Endothelial cell of umbilical vein (primary cell): ENCODE measurements at regions not wholly inside any gene's neighbourhood (a gene's known extent, or its start where the extent isn't known, plus 50 kb on each side); places are given as distances from the start of the nearest gene placed in this dataset.

Experiments used
- BruUV-seq: library from RNA; stranded (reverse); fragments of 400-500 nt; replicated peaks from 2 replicates; lab custom pipeline; 2021; lab: Mats Ljungman, UMichigan
- CTCF ChIA-PET: fragments of 300-600, 350-600 bp; sonication (Branson Sonifier 250); formaldehyde crosslinking; loops from one replicate; lab custom pipeline; 2021; ENCODE audit warnings: antibody characterized with exemption, inconsistent platforms; lab: Charles Lee
- POLR2A ChIA-PET: fragments of 300-600, 350-600 bp; sonication (Branson Sonifier 250); formaldehyde crosslinking; loops from one replicate; lab custom pipeline; 2021; ENCODE audit warnings: antibody characterized with exemption, inconsistent platforms; lab: Charles Lee
- DNase-seq: peaks from one replicate; pipeline ENCODE4 v3.0.0-alpha.2; 2011; ENCODE audit warnings: low read depth, low spot score
- FAIRE-seq: peaks from 2 replicates; lab custom pipeline; 2011; peaks lifted over from hg19 to GRCh38; lab: Jason Lieb, UNC
- H2AFZ ChIP-seq: 2 replicates; pipeline ENCODE4 v1.6.0; 2012; ENCODE audit warnings: low read depth, low read length, control low read depth, inconsistent platforms
- H3K27ac ChIP-seq: 2 replicates; pipeline ENCODE4 v1.5.1; 2011; ENCODE audit warnings: low read depth, mild to moderate bottlenecking, control low read depth, low read length, moderate library complexity; ENCODE audit not compliant: insufficient read depth
- H3K27me3 ChIP-seq, 2 experiments: 2 replicates each; pipeline versions ENCODE4 v1.6.0 to v1.6.1; 2011; ENCODE audit warnings: low read length in 2 of 2, mixed read lengths in 1 of 2; ENCODE audit not compliant: control insufficient read depth in 2 of 2, insufficient read depth in 2 of 2
- H3K36me3 ChIP-seq, 2 experiments: 2 replicates in 1 of 2; 3 replicates in 1 of 2; pipeline ENCODE4 v1.5.1; 2011; ENCODE audit warnings: low read length in 2 of 2, mild to moderate bottlenecking in 1 of 2, moderate library complexity in 1 of 2; ENCODE audit not compliant: control insufficient read depth in 2 of 2, insufficient read depth in 2 of 2; ENCODE audit errors: extremely low read depth in 1 of 2
- H3K4me1 ChIP-seq: 3 replicates; pipeline ENCODE4 v1.5.1; 2011; ENCODE audit warnings: mild to moderate bottlenecking, low read length; ENCODE audit not compliant: control insufficient read depth, insufficient read depth; ENCODE audit errors: extremely low read depth
- H3K4me2 ChIP-seq: 2 replicates; pipeline ENCODE4 v1.6.1; 2011; ENCODE audit warnings: low read length, control low read depth, mixed read lengths; ENCODE audit not compliant: insufficient read depth
- H3K4me3 ChIP-seq, 3 experiments: fragments of 200-600 bp in 1 of 3; sonication (generic), shearing (Covaris generic) in 1 of 3; replicated peaks in 1 of 3; 2 replicates each; pipeline ENCODE4 v1.5.1; 2011 to 2016; ENCODE audit warnings: control low read depth in 3 of 3, low read length in 3 of 3, mild to moderate bottlenecking in 2 of 3, inconsistent platforms in 1 of 3, low read depth in 1 of 3, moderate library complexity in 1 of 3; ENCODE audit not compliant: insufficient read depth in 1 of 3
- H3K79me2 ChIP-seq: 2 replicates; pipeline ENCODE4 v1.6.0; 2012; ENCODE audit warnings: low read length, inconsistent platforms; ENCODE audit not compliant: control insufficient read depth, insufficient read depth
- H3K9ac ChIP-seq: replicated peaks from 2 replicates; pipeline ENCODE3; 2011; ENCODE audit warnings: low read length, control low read depth; ENCODE audit not compliant: insufficient read depth; ENCODE audit errors: extremely low read depth
- H3K9me1 ChIP-seq: replicated peaks from 3 replicates; pipeline ENCODE4 v1.6.0; 2011; ENCODE audit warnings: mild to moderate bottlenecking, low read length; ENCODE audit not compliant: control insufficient read depth, insufficient read depth; ENCODE audit errors: extremely low read depth
- H3K9me3 ChIP-seq: replicated peaks from 2 replicates; pipeline ENCODE4 v1.5.1; 2012; ENCODE audit warnings: low read length, inconsistent platforms; ENCODE audit not compliant: control insufficient read depth, insufficient read depth
- H4K20me1 ChIP-seq: replicated peaks from 2 replicates; pipeline ENCODE3; 2011; ENCODE audit warnings: mild to moderate bottlenecking, low read length; ENCODE audit not compliant: control insufficient read depth, insufficient read depth; ENCODE audit errors: extremely low read depth
- CTCF ChIP-seq, 2 donors: IDR thresholded peaks; 1 replicate in 1 of 2; 2 replicates in 1 of 2; pipeline ENCODE4 v1.5.1; 2011; ENCODE audit warnings: low read length in 2 of 2, mild to moderate bottlenecking in 2 of 2, moderate library complexity in 2 of 2, control low read depth in 1 of 2, inconsistent platforms in 1 of 2, low read depth in 1 of 2; ENCODE audit not compliant: insufficient read depth in 1 of 2; ENCODE audit errors: extremely low read depth in 1 of 2
- EZH2 ChIP-seq: IDR thresholded peaks from 2 replicates; pipeline ENCODE4 v1.6.1; 2012; ENCODE audit warnings: borderline replicate concordance, low read depth, mild to moderate bottlenecking, moderate library complexity, low read length, inconsistent platforms; ENCODE audit not compliant: severe bottlenecking
- FOS ChIP-seq: IDR thresholded peaks from 2 replicates; pipeline ENCODE4 v1.6.1; 2011; ENCODE audit warnings: mild to moderate bottlenecking, low read length, moderate library complexity, borderline replicate concordance; ENCODE audit not compliant: insufficient read depth
- GATA2 ChIP-seq: IDR thresholded peaks from 2 replicates; pipeline ENCODE4 v1.7.0; 2011; ENCODE audit warnings: low read depth, mild to moderate bottlenecking, moderate library complexity, mixed read lengths, low read length; ENCODE audit not compliant: insufficient read length, insufficient read depth
- JUN ChIP-seq: IDR thresholded peaks from 2 replicates; pipeline ENCODE4 v1.6.1; 2011; ENCODE audit warnings: borderline replicate concordance, low read depth; ENCODE audit not compliant: insufficient read length, insufficient read depth
- MAX ChIP-seq: IDR thresholded peaks from 2 replicates; pipeline ENCODE4 v1.6.1; 2011; ENCODE audit not compliant: insufficient read depth, insufficient read length
- MYC ChIP-seq: IDR thresholded peaks from one replicate; pipeline ENCODE4 v1.6.1; 2011; ENCODE audit warnings: mild to moderate bottlenecking, low read depth, low read length
- POLR2A ChIP-seq: IDR thresholded peaks from 2 replicates; pipeline ENCODE4 v1.6.1; 2012; ENCODE audit warnings: low read depth, mild to moderate bottlenecking, control low read depth, low read length
- POLR2AphosphoS5 ChIP-seq: IDR thresholded peaks from 2 replicates; pipeline ENCODE4 v1.6.1; 2012; ENCODE audit warnings: low read depth, mild to moderate bottlenecking, control low read depth, low read length, moderate library complexity; ENCODE audit not compliant: insufficient read depth
- dilution Hi-C: fragments of 300-500 bp; cut with MboI; formaldehyde crosslinking; loops from one replicate; pipeline ENCODE4 v1.15.0; 2019; ENCODE audit warnings: low sequenced_read_pairs; ENCODE audit not compliant: extremely low pct_ligation_motif_present
- intact Hi-C: fragments of 100-400 bp; cut with micrococcal nuclease; formaldehyde crosslinking; loops from one replicate; pipeline ENCODE4 v1.10.0; 2022

GRCh38 chr15:47652328-47652727, 65.0 kb upstream of the SEMA6D start:
- Histone ChIP-seq H3K9me1 (no peaks in the 10 kb centered on the region), H2AFZ (no peak overlapping the region), H3K27ac (no peak overlapping the region), H3K36me3 (no peaks in the 10 kb centered on the region), H3K4me2 (no peak overlapping the region), H3K4me1 (no peaks in the 10 kb centered on the region), H3K9me3 (no peaks in the 10 kb centered on the region), H4K20me1 (no peaks in the 10 kb centered on the region), H3K4me3 (no peak overlapping the region), H3K9ac (no peak overlapping the region), H3K27me3 (no peaks in the 10 kb centered on the region), H3K79me2 (no peaks in the 10 kb centered on the region)
- ChIA-PET POLR2A (no interaction called here), CTCF (interaction anchor here (1.4 to 2.8 kb wide), 3 partner anchors 34 to 456 kb away, joined by 3 to 12 read pairs (median 4); no protein-coding TSS in a partner anchor)
- TF ChIP-seq FOS (no peak), MYC (no peak), MAX (no peak), POLR2AphosphoS5 (no peak), GATA2 (no peak)
- no TSS peak for BruUV-seq
- DNase-seq, result no peak
- FAIRE-seq, result no peak
- intact Hi-C loops (no loop called here), dilution Hi-C loops (no loop called here)

DNA sequence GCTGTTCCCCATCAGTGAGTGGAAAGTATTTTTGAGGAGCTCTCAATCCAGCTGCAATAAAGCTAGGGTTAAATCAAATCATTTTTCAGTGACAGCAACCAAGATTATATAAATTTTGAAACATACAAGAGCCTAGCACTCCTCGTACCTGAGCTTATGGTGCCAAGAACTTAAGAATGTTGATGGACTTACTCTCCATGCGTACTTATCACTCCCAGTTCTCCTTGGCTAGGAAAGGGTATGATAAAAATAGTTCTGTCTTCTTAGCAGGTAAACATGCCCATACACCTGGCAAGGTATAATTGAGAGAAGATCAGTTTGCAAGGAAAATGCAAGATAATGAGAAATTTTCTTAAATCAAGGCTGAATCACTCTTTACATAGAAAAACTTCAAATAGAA, 64.5 kb upstream of the SEMA6D start:
- no TSS peak for BruUV-seq
- DNase-seq, result no peak
- no peak for FAIRE-seq
- intact Hi-C loops (no loop called here), dilution Hi-C loops (no loop called here)
- POLR2A ChIA-PET, result no interaction called here
- H3K9me1 ChIP-seq, result no peaks in the 10 kb centered on the region
- no peaks in the 10 kb centered on the region for H3K27me3 ChIP-seq
- TF ChIP-seq POLR2AphosphoS5, result no peak
- no peak for TF ChIP-seq MYC
- TF ChIP-seq POLR2A, result no peak
- no peak for TF ChIP-seq FOS
- TF ChIP-seq CTCF (IDR thresholded peaks at IDR 0.05; ENCODE audit: extremely low read depth in 1 of 2, insufficient read depth in 1 of 2, low read depth in 1 of 2, low read length in 2 of 2), result no peak
- no peak for TF ChIP-seq EZH2
- no peak for TF ChIP-seq JUN
- no peak for TF ChIP-seq GATA2
- no peak for TF ChIP-seq MAX
- no peak overlapping the region for H3K4me3 ChIP-seq
- H3K36me3 ChIP-seq, result no peaks in the 10 kb centered on the region
- H3K27ac ChIP-seq, result no peak overlapping the region
- no peak overlapping the region for H2AFZ ChIP-seq
- no peak overlapping the region for H3K4me2 ChIP-seq
- H3K4me1 ChIP-seq, result no peaks in the 10 kb centered on the region
- no peaks in the 10 kb centered on the region for H4K20me1 ChIP-seq
- H3K9me3 ChIP-seq, result no peaks in the 10 kb centered on the region
- CTCF ChIA-PET, result interaction anchor here (1.4 kb wide), 1 partner anchor 432 kb away, joined by 3 read pairs; no protein-coding TSS in a partner anchor
- H3K9ac ChIP-seq, result no peak overlapping the region
- no peaks in the 10 kb centered on the region for H3K79me2 ChIP-seq
